HG03442 (cell line): ENCODE measurements at regions not wholly inside any gene's neighbourhood (a gene's known extent, or its start where the extent isn't known, plus 50 kb on each side); places are given as distances from the start of the nearest gene placed in this dataset.
"Not testable (repeated sequence)": the region's sequence is repeated elsewhere in the genome, so short reads cannot be mapped to it uniquely, and the experiment has no call there.

ENCODE experiments used
- ATAC-seq: cut with Tn5 transposase; IDR thresholded peaks from one replicate; pipeline ENCODE4 v1.9.1; 2021; ENCODE audit warnings: mild to moderate bottlenecking, moderate library complexity; ENCODE audit not compliant: unreplicated experiment

GRCh38 chr4:4026708-4027107 lies 200.0 kb downstream of the OTOP1 start:
- not testable (repeated sequence) for ATAC-seq

- ATAC-seq = not testable (repeated sequence)
These were observed 198.0 kb downstream of the OTOP1 start for GRCh38 chr4:4028752-4029151.

- not testable (repeated sequence) for ATAC-seq
These were observed 196.2 kb downstream of the OTOP1 start for GRCh38 chr4:4030509-4030908.

GRCh38 chr4:4031446-4032135 lies 195.1 kb downstream of the OTOP1 start:
- not testable (repeated sequence) for ATAC-seq

GRCh38 chr4:4032364-4032763 lies 194.4 kb downstream of the OTOP1 start:
- not testable (repeated sequence) for ATAC-seq

GRCh38 chr4:4032801-4033605 lies 193.7 kb downstream of the OTOP1 start:
- not testable (repeated sequence) for ATAC-seq

GRCh38 chr4:4037399-4038138 lies 189.2 kb downstream of the OTOP1 start:
- ATAC-seq = not testable (repeated sequence)

GRCh38 chr4:4045823-4046222 lies 180.9 kb downstream of the OTOP1 start:
- not testable (repeated sequence) for ATAC-seq

- ATAC-seq = not testable (repeated sequence)
These were observed 180.0 kb downstream of the OTOP1 start for GRCh38 chr4:4046686-4047085.

GRCh38 chr4:4047202-4047601 lies 179.5 kb downstream of the OTOP1 start:
- ATAC-seq = not testable (repeated sequence)

GRCh38 chr4:4048227-4048626 lies 178.5 kb downstream of the OTOP1 start:
- not testable (repeated sequence) for ATAC-seq

- ATAC-seq = not testable (repeated sequence)
These were observed 175.9 kb downstream of the OTOP1 start for GRCh38 chr4:4050781-4051180.

GRCh38 chr4:4052933-4053332 lies 173.8 kb downstream of the OTOP1 start:
- not testable (repeated sequence) for ATAC-seq

GRCh38 chr4:4057226-4057625 lies 169.5 kb downstream of the OTOP1 start:
- ATAC-seq = not testable (repeated sequence)

GRCh38 chr4:4084171-4084570 lies 142.6 kb downstream of the OTOP1 start:
- ATAC-seq = not testable (repeated sequence)

- not testable (repeated sequence) for ATAC-seq
These were observed 136.9 kb downstream of the OTOP1 start for GRCh38 chr4:4089716-4090419.

- ATAC-seq = not testable (repeated sequence)
These were observed 136.0 kb downstream of the OTOP1 start for GRCh38 chr4:4090720-4091119.

GRCh38 chr4:4092159-4092558 lies 134.6 kb downstream of the OTOP1 start:
- ATAC-seq = not testable (repeated sequence)

- ATAC-seq = not testable (repeated sequence)
These were observed 127.1 kb downstream of the OTOP1 start for GRCh38 chr4:4099610-4100009.

GRCh38 chr4:4106923-4107322 lies 119.8 kb downstream of the OTOP1 start:
- ATAC-seq = not testable (repeated sequence)
